A549 (cell line): ENCODE measurements at regions not wholly inside any gene's neighbourhood (a gene's known extent, or its start where the extent isn't known, plus 50 kb on each side); places are given as distances from the start of the nearest gene placed in this dataset.

Experiments used
- CTCF ChIP-seq: fragments of >200 bp; sonication (Bioruptor Twin); formaldehyde crosslinking; IDR thresholded peaks from 3 replicates; pipeline ENCODE4 v1.5.1; 2016
- PBX3 ChIP-seq: IDR thresholded peaks from 2 replicates; pipeline ENCODE4 v1.6.1; 2012
- RAD21 ChIP-seq, 2 experiments: fragments of >200 bp in 1 of 2; sonication (Bioruptor Twin) in 1 of 2; formaldehyde crosslinking in 1 of 2; IDR thresholded peaks in 1 of 2; conservative IDR thresholded peaks in 1 of 2; 2 replicates in 1 of 2; 3 replicates in 1 of 2; pipeline ENCODE4 v1.6.1; 2012 to 2018; ENCODE audit warnings: inconsistent platforms in 1 of 2

DNA sequence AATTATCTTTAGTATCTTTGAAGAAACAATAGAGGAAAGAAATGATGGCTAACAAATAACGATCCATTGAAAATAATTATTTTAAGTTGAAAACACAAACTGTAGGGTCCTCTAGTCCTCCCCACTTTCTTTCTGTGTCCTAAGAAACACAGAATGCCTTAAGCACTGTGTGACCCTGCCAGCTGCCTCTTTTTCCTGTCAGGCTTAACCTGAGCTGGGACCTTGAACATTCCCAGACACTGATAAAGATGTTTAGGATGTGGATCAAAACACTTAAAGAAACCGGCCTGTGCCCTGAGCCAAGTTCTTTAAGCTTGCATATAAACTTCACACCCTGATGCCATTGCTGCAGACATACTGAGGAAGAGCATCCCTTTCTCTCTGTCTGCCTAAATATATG lies 755.4 kb upstream of the VRK2 start:
- TF ChIP-seq PBX3, result no peak
- no peak for TF ChIP-seq RAD21 (conservative IDR thresholded peaks at IDR 0.05 in 1 of 2, IDR thresholded peaks at IDR 0.05 in 1 of 2)
- TF ChIP-seq CTCF, result no peak
